GM12891 (cell line): ENCODE measurements at regions not wholly inside any gene's neighbourhood (a gene's known extent, or its start where the extent isn't known, plus 50 kb on each side); places are given as distances from the start of the nearest gene placed in this dataset.

Experiments
- POLR2A ChIP-seq: IDR thresholded peaks from 2 replicates; pipeline ENCODE4 v1.6.1; 2011; ENCODE audit warnings: low read depth, low read length, control low read depth
- POLR2AphosphoS5 ChIP-seq: IDR thresholded peaks from 2 replicates; pipeline ENCODE4 v1.6.1; 2011; ENCODE audit warnings: low read depth, low read length, control low read depth

DNA sequence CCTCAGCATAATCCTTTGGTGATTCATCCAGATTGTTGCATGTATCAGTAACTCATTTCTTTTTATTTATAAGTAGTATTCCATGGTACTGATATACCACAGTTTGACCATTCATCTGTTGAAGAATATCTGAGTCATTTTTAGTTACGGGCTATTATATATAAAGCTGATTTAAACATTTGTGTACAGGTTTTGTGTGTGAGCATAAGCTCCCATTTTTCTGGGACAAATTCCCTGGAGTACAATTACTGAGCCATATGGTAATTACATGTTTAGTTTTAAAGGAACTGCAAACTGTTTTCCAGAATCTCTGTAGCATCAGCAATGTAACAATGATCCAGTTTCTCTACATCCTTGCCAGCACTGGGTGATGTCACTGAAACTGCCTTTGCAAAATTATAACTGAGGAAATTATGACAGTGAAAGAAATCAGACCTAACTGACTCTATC is 236.2 kb upstream of the KRR1 start:
- TF ChIP-seq POLR2A (no peak), POLR2AphosphoS5 (no peak)
